Stimulated activated CD4-positive, alpha-beta T cell treated with anti-CD3 and anti-CD28 coated beads, Interleukin-15, amount 100 ng/mL, for 48 hours (primary cell): ENCODE measurements at regions not wholly inside any gene's neighbourhood (a gene's known extent, or its start where the extent isn't known, plus 50 kb on each side); places are given as distances from the start of the nearest gene placed in this dataset.

ENCODE experiments used
- DNase-seq, 2 donors: peaks; one replicate each; pipeline ENCODE4 v3.0.0-alpha.2; 2020; ENCODE audit warnings: low read depth in 2 of 2

- DNase-seq, result no peak
Measured at GRCh38 chr11:29959488-29959887, 57.3 kb downstream of the KCNA4 start.

- no peak for DNase-seq
Measured at GRCh38 chr11:29957431-29957830, 59.4 kb downstream of the KCNA4 start.

GRCh38 chr11:29956076-29956556 is 60.7 kb downstream of the KCNA4 start:
- no peak for DNase-seq

- no peak for DNase-seq
Measured at GRCh38 chr11:29943347-29943746, 73.5 kb downstream of the KCNA4 start.

GRCh38 chr11:29937526-29937925 is 79.3 kb downstream of the KCNA4 start:
- no peak for DNase-seq

DNA sequence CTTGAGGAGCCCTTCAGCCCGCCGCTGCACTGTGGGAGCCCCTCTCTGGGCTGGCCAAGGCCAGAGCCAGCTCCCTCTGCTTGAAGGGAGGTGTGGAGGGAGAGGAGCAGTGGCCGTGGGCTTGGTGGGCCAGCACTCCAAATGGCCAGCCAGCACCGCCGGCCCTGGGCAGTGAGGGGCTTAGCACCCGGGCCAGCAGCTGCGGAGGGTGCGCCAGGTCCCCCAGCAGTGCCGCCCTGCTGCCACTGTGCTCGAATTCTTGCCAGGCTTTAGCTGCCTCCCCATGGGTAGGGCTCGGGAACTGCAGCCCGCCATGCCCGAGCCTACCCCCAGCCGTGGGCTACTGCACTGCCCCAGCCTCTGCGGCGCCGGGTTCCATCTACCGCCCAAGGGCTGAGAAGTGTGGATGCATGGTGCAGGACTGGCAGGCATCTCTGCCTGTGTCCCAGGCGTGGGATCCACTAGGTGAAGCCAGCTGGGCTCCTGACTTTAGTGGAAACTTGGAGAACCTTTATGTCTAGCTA is 82.7 kb downstream of the KCNA4 start:
- DNase-seq, result no peak

DNA sequence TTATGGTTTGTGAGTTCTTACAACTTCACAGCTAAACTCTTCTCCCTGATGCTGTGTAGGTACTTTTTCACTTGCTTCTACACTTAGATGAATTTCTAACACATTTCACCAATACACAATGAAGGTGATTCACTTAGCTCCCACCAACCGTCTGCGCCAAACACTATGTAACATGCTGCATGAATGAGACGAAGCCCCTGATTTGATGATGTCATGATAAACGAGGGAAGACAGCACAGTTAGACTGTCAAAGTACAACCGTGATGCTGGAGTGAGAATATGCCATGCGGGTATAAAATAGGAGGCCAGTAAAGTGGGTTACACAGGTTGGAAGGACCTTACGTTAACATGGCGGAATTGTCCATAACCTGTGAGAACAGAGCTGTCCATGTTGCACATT is 100.8 kb downstream of the KCNA4 start:
- no peak for DNase-seq

GRCh38 chr11:29914203-29914930 is 102.5 kb downstream of the KCNA4 start:
- no peak for DNase-seq

DNA sequence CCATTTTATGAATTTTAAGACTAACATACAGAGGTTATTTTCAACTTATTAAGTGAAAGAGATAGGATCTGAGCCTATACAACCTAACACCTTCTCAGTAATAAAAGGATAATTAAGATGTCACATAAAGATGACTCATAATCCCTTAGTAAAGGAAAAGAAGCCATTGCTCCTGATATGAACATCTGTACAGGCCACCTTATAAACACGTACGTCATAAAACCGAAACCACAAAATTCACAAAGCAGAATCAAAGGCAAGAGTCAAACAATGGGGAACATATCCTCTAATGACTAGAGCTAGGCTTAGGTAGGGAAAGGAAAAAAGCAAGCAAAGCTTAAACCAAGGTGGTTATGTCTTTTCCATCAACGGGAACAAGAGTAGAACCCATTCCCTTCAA is 103.5 kb downstream of the KCNA4 start:
- no peak for DNase-seq

DNA sequence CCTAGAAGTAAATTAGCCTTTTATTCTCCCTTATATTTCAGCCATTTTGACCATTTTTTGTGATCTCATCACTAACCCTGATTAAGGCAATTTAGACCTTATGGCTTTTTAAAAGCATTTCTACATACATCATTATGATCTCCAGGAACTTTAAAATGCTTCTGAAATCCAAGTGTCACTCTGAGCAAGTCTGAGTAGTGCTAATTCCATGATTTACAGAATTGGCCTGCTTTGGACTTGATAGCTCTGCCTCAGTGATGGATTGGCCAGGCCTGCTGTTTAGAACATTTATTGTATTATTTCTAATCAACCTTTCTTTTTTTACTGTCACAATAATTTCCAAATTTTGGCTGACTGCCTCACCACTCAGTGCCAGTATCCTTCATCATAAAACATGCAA is 116.4 kb downstream of the KCNA4 start:
- no peak for DNase-seq

GRCh38 chr11:29879560-29879959 is 137.3 kb downstream of the KCNA4 start:
- DNase-seq, result no peak

- DNase-seq, result no peak
Measured at GRCh38 chr11:29876192-29876591, 140.6 kb downstream of the KCNA4 start.

DNA sequence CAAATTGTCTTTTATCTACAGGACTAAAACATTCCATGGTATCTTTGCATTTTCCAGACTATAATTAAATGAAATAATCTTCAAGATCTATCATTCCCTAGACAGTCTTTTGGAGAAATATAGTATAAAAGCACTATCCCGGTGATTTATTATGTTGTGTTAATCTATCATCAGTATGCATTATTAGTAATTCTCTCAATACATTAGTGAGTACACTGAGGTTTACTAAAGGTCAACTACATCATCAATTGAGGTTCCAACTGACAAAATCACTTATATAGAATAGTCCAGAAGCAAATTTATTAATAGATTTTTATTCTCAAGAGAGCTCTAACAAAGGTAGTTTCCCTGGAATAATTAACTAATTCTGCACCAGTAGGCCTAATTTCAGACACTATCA is 169.6 kb downstream of the KCNA4 start:
- no peak for DNase-seq

- no peak for DNase-seq
Measured at GRCh38 chr11:29844701-29845379, 172.0 kb downstream of the KCNA4 start.

GRCh38 chr11:29844031-29844430 is 172.8 kb downstream of the KCNA4 start:
- no peak for DNase-seq

DNA sequence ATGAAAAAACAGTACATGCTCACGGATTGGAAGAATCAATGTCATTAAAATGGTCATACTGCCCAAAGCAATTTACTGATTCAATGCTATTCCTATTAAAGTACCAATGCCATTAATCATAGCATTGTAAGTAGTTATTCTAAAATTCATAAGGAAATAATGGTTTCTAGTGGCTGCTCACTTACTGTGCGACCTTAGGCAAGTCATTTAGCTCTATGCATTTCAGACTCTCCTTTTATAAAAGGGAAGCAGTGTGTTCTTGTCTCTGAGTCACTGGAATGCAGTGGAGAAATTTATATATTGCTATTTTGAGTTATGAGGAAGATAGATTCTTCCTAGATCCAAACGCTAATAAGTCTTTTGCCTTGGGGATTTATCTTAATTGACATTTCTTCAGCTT is 174.8 kb downstream of the KCNA4 start:
- no peak for DNase-seq

DNA sequence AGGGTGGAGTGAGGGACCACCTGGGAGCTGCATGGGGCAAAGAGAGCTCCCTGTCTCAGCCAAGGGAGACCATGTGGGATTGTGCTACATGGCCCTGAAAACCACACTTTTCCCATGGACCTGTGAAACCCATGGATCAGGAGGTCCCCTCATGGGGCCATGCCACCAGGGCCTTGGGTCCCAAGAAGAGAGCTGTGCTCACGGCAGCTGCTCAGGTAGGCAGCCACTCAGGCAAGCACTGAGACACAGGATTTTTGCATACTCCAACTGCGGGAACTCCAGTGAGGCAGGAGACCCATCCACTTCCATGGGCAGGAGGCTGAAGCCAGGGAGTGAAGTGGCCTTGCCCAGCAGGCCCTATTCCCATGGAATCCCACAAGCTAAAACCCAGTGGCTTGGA is 190.0 kb downstream of the KCNA4 start:
- no peak for DNase-seq

DNA sequence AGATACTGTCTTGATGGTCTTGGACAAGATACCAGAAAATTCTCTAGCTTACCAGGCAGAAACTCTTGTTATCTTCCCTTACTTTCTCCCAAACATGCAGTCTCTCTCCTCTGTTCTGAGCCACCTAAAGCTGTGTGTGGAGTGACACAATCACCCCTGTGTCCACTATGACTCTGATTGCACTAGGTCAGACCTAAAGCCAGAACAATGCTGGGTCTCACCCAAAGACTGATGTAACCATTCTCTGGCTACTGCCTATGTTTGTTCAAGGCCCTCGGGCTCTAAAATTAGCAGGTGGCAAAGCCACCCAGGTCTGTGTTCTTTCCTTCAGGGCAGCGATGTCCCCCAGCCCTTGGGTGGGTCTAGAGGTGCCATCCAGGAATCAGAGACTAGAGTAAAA is 200.5 kb downstream of the KCNA4 start:
- DNase-seq, result no peak

DNA sequence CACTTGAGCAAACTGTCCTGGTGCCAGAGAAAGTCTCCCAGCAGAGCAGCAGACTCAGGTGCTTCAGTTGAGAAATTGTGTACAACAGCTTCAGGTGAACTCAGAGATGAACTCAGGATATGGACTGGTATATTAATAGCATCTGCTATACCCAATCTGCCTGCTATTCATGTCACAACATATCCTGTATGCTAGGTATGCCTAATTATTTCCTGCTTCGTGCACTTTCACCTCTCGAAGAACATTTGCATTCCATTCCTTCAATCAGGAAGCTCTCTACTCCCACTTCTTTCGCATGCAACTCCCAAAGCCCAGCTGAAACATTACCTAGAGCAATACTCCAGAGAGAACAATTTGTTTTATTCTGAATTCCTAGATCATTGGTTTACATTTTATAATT is 207.7 kb downstream of the KCNA4 start:
- no peak for DNase-seq

DNA sequence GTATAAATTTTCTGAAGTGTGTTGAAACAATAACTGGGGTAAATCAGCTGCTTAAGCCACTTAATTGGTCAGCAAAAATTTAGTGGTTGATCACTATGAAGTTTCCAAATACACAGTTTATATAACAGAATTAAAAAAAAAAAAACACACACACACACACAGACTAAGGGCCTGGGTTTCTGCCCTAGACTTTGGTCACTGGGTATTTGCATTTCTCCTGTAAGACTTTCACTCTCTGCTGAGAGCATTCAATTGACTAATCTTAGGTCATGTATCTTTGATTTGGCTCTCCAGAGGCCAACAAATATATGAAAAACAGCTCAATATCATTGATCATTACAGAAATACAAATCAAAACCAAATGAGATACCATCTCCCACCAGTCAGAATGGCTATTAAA is 214.3 kb downstream of the KCNA4 start:
- DNase-seq, result no peak

GRCh38 chr11:29801561-29801960 is 215.3 kb downstream of the KCNA4 start:
- DNase-seq, result no peak

DNA sequence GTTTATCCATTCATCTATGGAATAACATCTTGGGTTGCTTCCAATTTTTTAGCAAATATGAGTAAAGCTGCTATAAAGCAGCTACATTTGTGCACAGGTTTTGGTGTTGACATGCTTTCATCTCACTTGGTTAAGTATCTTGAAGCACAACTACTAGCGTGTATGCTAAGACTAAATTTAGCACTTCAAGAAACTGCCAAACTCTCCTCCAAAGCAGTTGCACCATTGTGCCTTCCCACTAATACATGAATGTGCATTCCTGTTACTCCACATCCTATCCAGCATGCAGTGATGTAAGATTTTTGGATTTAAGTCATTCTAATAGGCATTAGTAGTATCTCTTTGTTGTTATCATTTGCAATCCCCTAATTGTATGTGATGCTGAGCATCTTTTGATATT is 230.7 kb downstream of the KCNA4 start:
- DNase-seq, result no peak

DNA sequence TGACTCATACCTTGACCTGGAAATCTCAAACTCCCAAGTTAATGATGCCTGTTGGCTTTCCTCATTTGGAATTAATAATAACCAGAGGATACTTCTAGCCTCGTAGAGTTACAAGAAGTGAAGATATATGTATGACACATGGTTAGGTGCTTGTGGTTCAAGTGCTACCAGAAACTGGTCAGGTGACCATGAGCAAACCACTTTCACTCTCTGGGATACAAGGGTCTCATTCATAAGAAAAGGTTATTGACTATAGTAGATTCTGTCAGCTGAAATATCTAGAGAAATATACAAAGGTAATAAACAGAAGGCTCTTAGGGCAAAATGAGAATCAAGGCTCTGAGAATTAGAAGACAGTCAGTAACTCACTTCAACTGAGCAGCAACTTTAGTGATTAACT is 233.3 kb downstream of the KCNA4 start:
- DNase-seq, result no peak
